Loucy (cell line): ENCODE measurements at regions not wholly inside any gene's neighbourhood (a gene's known extent, or its start where the extent isn't known, plus 50 kb on each side); places are given as distances from the start of the nearest gene placed in this dataset.

Source experiments
- H2AFZ ChIP-seq: fragments of 200-600 bp; sonication (generic); 2 replicates; pipeline ENCODE4 v1.6.0; 2016; ENCODE audit warnings: antibody characterized with exemption, mild to moderate bottlenecking, low read length, moderate library complexity
- H3F3A ChIP-seq: fragments of 200-600 bp; 2 replicates; pipeline ENCODE4 v1.6.0; 2016; ENCODE audit warnings: antibody characterized with exemption, low read depth, mild to moderate bottlenecking
- H3K27me3 ChIP-seq: fragments of 200-600 bp; sonication (generic); 2 replicates; pipeline ENCODE4 v1.6.1; 2014; ENCODE audit warnings: low read length, mild to moderate bottlenecking; ENCODE audit not compliant: insufficient read depth, poor library complexity, severe bottlenecking
- H3K36me3 ChIP-seq: fragments of 200-600 bp; sonication (generic); 2 replicates; pipeline ENCODE4 v1.6.1; 2016; ENCODE audit warnings: low read length; ENCODE audit not compliant: insufficient read depth
- H3K4me1 ChIP-seq: fragments of 200-600 bp; sonication (generic); 2 replicates; pipeline ENCODE4 v1.5.1; 2014; ENCODE audit warnings: low read length, mild to moderate bottlenecking; ENCODE audit not compliant: insufficient read depth, poor library complexity, severe bottlenecking
- H3K4me2 ChIP-seq: fragments of 200-600 bp; sonication (generic); 2 replicates; pipeline ENCODE4 v1.6.0; 2014; ENCODE audit warnings: antibody characterized with exemption, low read length, low read depth, mild to moderate bottlenecking; ENCODE audit not compliant: poor library complexity, severe bottlenecking
- H3K4me3 ChIP-seq: fragments of 200-600 bp; sonication (generic); 2 replicates; pipeline ENCODE4 v1.5.1; 2014; ENCODE audit warnings: low read length, mild to moderate bottlenecking, mixed read lengths; ENCODE audit not compliant: poor library complexity, severe bottlenecking
- H3K79me2 ChIP-seq: fragments of 200-600 bp; sonication (generic); 2 replicates; pipeline ENCODE4 v1.6.1; 2014; ENCODE audit warnings: low read length; ENCODE audit not compliant: insufficient read depth
- H3K9ac ChIP-seq: fragments of 200-600 bp; sonication (generic); 2 replicates; pipeline ENCODE4 v1.6.0; 2014; ENCODE audit warnings: mild to moderate bottlenecking, low read depth, low read length, moderate library complexity; ENCODE audit not compliant: poor library complexity, severe bottlenecking
- H3K9me2 ChIP-seq: fragments of 200-600 bp; sonication (generic); replicated peaks from 2 replicates; pipeline ENCODE4 v1.6.1; 2016; ENCODE audit warnings: low read depth, low read length, mixed read lengths
- H3K9me3 ChIP-seq: fragments of 200-600 bp; sonication (generic); 2 replicates; pipeline ENCODE4 v1.6.1; 2014; ENCODE audit warnings: mild to moderate bottlenecking, antibody characterized with exemption, low read length, low read depth; ENCODE audit not compliant: insufficient read depth
- H4K20me1 ChIP-seq: fragments of 200-600 bp; sonication (generic); 2 replicates; pipeline ENCODE4 v1.6.0; 2014; ENCODE audit warnings: antibody characterized with exemption, low read length, mild to moderate bottlenecking; ENCODE audit not compliant: insufficient read depth, poor library complexity, severe bottlenecking
- EZH2phosphoT487 ChIP-seq: fragments of 200-600 bp; IDR thresholded peaks from 2 replicates; pipeline ENCODE4 v1.6.1; 2018; ENCODE audit warnings: antibody characterized with exemption, mild to moderate bottlenecking, moderate library complexity, borderline replicate concordance
- TF ChIP-seq, protein P1 (sequence below): fragments of 200-600 bp; sonication (generic); conservative IDR thresholded peaks from 2 replicates; pipeline ENCODE4 v1.5.1; 2014; ENCODE audit warnings: mild to moderate bottlenecking, antibody characterized with exemption, low read length

DNA sequence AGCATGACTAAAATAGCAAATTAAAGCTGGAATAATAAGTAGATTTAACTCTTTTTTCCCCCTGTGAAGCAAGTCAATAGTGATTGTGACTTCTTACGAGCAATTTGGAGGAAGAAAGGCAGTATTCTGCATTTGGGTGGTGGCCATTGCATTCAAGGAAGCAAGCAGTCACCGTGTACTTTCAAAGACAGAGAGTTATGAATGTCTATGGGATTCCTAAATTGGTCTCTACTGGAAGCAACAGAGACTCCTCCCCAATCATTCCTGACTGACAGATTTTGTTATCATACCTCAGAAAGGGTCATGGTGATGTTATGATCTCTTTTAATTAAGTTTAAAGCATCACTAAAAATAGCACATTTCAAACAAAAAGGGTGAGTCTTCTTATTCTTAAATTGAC, 287.2 kb upstream of the KITLG start:
- Histone ChIP-seq H3K79me2 (no peaks in the 10 kb centered on the region), H2AFZ (no peak overlapping the region), H4K20me1 (no peaks in the 10 kb centered on the region), H3K4me3 (no peak overlapping the region), H3K9ac (no peak overlapping the region), H3F3A (no peaks in the 10 kb centered on the region), H3K27me3 (no peaks in the 10 kb centered on the region), H3K4me2 (no peak overlapping the region), H3K9me2 (no peaks in the 10 kb centered on the region), H3K36me3 (no peaks in the 10 kb centered on the region), H3K9me3 (no peaks in the 10 kb centered on the region), H3K4me1 (no peaks in the 10 kb centered on the region)
- TF ChIP-seq EZH2phosphoT487, result no peak
- TF ChIP-seq, protein P1, sequence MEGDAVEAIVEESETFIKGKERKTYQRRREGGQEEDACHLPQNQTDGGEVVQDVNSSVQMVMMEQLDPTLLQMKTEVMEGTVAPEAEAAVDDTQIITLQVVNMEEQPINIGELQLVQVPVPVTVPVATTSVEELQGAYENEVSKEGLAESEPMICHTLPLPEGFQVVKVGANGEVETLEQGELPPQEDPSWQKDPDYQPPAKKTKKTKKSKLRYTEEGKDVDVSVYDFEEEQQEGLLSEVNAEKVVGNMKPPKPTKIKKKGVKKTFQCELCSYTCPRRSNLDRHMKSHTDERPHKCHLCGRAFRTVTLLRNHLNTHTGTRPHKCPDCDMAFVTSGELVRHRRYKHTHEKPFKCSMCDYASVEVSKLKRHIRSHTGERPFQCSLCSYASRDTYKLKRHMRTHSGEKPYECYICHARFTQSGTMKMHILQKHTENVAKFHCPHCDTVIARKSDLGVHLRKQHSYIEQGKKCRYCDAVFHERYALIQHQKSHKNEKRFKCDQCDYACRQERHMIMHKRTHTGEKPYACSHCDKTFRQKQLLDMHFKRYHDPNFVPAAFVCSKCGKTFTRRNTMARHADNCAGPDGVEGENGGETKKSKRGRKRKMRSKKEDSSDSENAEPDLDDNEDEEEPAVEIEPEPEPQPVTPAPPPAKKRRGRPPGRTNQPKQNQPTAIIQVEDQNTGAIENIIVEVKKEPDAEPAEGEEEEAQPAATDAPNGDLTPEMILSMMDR, result no peak

DNA sequence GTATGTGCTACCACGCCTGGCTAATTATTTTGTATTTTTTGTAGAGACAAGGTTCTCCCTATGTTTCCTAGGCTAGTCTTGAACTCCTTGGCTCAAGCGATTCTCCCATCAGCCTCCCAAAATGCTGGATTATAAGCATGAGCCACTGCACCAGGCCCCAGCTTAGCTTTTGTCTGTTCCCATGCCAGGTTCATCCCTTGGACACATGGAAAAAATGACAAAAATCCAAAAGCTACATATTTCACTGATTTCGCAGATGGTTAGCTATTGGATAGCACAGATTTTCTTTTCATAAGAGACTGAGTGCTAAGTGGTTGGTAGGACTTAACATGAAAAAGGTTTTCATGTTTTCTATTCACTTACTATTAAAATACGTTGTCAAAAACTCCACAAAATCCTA, 286.6 kb upstream of the KITLG start:
- H3K9ac ChIP-seq, result no peak overlapping the region
- H3K27me3 ChIP-seq, result no peaks in the 10 kb centered on the region
- no peak overlapping the region for H3K4me2 ChIP-seq
- no peaks in the 10 kb centered on the region for H3K9me3 ChIP-seq
- H3K4me1 ChIP-seq, result no peaks in the 10 kb centered on the region
- H3K9me2 ChIP-seq, result no peaks in the 10 kb centered on the region
- no peak for TF ChIP-seq EZH2phosphoT487
- TF ChIP-seq, protein P1, result no peak
- no peak overlapping the region for H2AFZ ChIP-seq
- H3F3A ChIP-seq, result no peaks in the 10 kb centered on the region
- H3K4me3 ChIP-seq, result no peak overlapping the region
- no peaks in the 10 kb centered on the region for H4K20me1 ChIP-seq
- no peaks in the 10 kb centered on the region for H3K79me2 ChIP-seq
- no peaks in the 10 kb centered on the region for H3K36me3 ChIP-seq

DNA sequence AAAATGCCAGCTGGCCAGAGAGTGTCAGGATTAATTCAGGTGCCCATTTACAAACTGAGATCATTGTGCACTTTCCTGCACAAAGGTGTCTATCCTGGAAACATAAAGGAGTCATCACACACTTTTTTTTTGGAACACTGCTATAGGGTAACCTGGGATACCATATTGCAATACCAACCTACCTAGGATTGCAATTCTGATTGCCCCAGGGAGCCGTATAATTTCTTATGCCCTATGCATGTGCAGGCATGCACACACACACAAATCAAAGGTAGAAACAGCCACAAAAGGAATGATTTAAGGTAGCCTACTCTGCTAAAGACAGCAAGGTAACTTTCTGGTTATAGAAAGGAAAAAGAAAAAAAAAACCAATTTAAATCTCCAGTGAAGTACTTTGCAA, 285.3 kb upstream of the KITLG start:
- no peak overlapping the region for H2AFZ ChIP-seq
- H3K9me2 ChIP-seq, result no peaks in the 10 kb centered on the region
- TF ChIP-seq EZH2phosphoT487, result no peak
- TF ChIP-seq, protein P1, result no peak
- H3K4me2 ChIP-seq, result no peak overlapping the region
- H3F3A ChIP-seq, result no peaks in the 10 kb centered on the region
- H3K9ac ChIP-seq, result no peak overlapping the region
- H4K20me1 ChIP-seq, result no peaks in the 10 kb centered on the region
- no peaks in the 10 kb centered on the region for H3K79me2 ChIP-seq
- no peaks in the 10 kb centered on the region for H3K4me1 ChIP-seq
- no peaks in the 10 kb centered on the region for H3K9me3 ChIP-seq
- H3K4me3 ChIP-seq, result no peak overlapping the region
- no peaks in the 10 kb centered on the region for H3K36me3 ChIP-seq
- no peaks in the 10 kb centered on the region for H3K27me3 ChIP-seq
